ENCODE measurements at regions not wholly inside any gene's neighbourhood (a gene's known extent, or its start where the extent isn't known, plus 50 kb on each side); places are given as distances from the start of the nearest gene placed in this dataset.

DNA sequence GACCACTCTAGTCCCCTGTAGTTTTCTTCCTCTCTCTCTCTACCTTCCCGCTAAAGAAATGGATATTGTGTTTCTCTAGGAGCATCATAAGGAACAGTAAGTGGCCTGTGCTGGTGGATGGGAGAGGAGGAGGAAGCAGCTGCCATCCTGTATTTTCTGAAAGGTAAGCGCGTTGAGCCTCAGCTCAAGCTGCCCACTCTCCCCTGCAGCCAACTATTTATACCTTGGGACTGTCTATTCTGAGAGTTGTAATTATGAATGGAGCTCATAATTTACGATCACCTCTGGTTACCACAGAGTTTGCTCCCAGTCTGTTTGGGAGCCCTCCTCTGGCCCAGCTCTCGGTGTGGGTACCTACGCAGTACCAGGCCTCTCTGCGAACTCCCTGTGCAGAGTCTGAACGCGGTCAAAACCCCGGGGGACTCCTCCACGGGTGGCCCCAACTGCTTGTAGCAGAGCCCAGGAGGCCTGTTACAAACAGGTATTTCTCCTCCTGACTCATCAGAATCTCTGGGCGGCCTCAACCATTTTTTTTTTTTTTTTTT lies 285.4 kb downstream of the SMOC2 start:
- TF ChIP-seq YY1 (IDR thresholded peaks at IDR 0.05): no peak
- TF ChIP-seq, protein P1, sequence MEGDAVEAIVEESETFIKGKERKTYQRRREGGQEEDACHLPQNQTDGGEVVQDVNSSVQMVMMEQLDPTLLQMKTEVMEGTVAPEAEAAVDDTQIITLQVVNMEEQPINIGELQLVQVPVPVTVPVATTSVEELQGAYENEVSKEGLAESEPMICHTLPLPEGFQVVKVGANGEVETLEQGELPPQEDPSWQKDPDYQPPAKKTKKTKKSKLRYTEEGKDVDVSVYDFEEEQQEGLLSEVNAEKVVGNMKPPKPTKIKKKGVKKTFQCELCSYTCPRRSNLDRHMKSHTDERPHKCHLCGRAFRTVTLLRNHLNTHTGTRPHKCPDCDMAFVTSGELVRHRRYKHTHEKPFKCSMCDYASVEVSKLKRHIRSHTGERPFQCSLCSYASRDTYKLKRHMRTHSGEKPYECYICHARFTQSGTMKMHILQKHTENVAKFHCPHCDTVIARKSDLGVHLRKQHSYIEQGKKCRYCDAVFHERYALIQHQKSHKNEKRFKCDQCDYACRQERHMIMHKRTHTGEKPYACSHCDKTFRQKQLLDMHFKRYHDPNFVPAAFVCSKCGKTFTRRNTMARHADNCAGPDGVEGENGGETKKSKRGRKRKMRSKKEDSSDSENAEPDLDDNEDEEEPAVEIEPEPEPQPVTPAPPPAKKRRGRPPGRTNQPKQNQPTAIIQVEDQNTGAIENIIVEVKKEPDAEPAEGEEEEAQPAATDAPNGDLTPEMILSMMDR (IDR thresholded peaks at IDR 0.05; ENCODE audit: low read depth, low read length, missing input control): no peak
- TF ChIP-seq, protein P2, sequence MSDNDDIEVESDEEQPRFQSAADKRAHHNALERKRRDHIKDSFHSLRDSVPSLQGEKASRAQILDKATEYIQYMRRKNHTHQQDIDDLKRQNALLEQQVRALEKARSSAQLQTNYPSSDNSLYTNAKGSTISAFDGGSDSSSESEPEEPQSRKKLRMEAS (IDR thresholded peaks at IDR 0.05): no peak
- no peak for TF ChIP-seq SP1 (IDR thresholded peaks at IDR 0.05)
- TF ChIP-seq JUND (IDR thresholded peaks at IDR 0.05): no peak
- TF ChIP-seq TAF1 (conservative IDR thresholded peaks at IDR 0.05): no peak
- TF ChIP-seq, protein P3, sequence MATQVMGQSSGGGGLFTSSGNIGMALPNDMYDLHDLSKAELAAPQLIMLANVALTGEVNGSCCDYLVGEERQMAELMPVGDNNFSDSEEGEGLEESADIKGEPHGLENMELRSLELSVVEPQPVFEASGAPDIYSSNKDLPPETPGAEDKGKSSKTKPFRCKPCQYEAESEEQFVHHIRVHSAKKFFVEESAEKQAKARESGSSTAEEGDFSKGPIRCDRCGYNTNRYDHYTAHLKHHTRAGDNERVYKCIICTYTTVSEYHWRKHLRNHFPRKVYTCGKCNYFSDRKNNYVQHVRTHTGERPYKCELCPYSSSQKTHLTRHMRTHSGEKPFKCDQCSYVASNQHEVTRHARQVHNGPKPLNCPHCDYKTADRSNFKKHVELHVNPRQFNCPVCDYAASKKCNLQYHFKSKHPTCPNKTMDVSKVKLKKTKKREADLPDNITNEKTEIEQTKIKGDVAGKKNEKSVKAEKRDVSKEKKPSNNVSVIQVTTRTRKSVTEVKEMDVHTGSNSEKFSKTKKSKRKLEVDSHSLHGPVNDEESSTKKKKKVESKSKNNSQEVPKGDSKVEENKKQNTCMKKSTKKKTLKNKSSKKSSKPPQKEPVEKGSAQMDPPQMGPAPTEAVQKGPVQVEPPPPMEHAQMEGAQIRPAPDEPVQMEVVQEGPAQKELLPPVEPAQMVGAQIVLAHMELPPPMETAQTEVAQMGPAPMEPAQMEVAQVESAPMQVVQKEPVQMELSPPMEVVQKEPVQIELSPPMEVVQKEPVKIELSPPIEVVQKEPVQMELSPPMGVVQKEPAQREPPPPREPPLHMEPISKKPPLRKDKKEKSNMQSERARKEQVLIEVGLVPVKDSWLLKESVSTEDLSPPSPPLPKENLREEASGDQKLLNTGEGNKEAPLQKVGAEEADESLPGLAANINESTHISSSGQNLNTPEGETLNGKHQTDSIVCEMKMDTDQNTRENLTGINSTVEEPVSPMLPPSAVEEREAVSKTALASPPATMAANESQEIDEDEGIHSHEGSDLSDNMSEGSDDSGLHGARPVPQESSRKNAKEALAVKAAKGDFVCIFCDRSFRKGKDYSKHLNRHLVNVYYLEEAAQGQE (IDR thresholded peaks at IDR 0.05): no peak
- TF ChIP-seq RAD21 (IDR thresholded peaks at IDR 0.05): no peak
- no peak for TF ChIP-seq GABPA (IDR thresholded peaks at IDR 0.05 in 1 of 2, conservative IDR thresholded peaks at IDR 0.05 in 1 of 2)
- TF ChIP-seq NR2F2 (IDR thresholded peaks at IDR 0.05): no peak
- TF ChIP-seq, protein P4, sequence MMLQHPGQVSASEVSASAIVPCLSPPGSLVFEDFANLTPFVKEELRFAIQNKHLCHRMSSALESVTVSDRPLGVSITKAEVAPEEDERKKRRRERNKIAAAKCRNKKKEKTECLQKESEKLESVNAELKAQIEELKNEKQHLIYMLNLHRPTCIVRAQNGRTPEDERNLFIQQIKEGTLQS (IDR thresholded peaks at IDR 0.05): no peak
- no peak for TF ChIP-seq HNF4A (conservative IDR thresholded peaks at IDR 0.05)

All from liver (tissue), 3 donors.